HG02840 (cell line): ENCODE measurements at regions not wholly inside any gene's neighbourhood (a gene's known extent, or its start where the extent isn't known, plus 50 kb on each side); places are given as distances from the start of the nearest gene placed in this dataset.

Experiments
- ATAC-seq: cut with Tn5 transposase; IDR thresholded peaks from one replicate; pipeline ENCODE4 v1.9.1; 2021; ENCODE audit warnings: mild to moderate bottlenecking, moderate library complexity, moderate number of reproducible peaks; ENCODE audit not compliant: unreplicated experiment, low FRiP score

DNA sequence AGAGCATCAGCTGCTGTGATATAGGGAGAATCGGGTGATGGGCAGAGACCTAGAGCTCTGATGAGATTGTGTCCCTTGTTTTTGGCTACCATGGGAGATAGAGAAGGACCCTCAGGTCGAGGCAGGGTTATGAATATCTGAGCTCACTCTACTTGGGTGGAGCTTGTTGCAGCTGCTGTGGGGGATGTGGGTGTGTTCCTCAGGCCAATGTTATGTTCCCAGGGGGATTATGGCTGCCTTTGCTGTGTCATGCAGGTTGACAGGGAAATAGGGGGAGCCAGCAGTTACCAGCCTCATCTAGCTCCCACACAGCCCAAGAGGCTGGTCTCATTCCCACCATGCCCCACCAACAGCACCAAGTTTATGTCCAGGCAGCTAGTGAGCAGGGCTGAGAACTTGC is 131.5 kb downstream of the TRIM42 start:
- ATAC-seq: no peak

DNA sequence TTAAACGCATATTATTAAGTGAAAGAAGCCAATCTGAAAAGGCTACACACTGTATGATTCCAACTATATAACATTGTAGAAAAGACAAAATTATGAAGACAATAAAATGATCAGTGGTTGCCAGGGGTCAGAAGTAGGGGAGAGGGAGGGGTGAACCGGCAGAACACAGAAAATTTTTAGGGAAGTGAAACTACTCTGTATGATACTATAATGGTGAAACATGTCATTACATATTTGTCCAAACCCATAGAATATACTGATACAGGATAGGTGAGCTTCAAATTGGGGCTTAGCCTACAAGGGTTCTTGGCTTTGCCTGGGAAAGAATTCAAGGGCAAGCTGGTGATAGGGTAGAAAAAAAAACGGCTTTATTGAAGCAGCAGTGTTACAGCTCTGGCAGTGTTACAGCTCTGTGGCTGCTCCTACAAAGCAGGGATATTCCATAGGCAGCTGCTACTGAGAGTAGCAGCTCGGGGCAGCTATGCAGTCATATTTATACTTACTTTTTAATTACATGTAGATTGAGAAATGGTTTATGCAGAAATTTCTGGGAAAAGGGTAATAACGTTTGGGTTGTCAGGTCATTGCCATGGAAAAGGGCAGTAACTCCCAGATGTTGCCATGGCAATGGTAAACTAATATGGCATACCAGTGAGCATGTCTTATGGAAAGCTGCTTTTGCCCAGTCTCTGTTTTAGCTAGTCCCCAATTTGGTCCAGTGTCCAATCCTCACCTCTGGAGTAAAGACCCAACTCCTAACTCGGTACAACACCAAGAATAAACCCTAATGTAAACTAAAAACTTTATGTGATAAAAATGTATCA is 125.1 kb upstream of the SLC25A36 start:
- peak; percentile 94 for ATAC-seq

- ATAC-seq: no peak
Measured at GRCh38 chr3:140821493-140821892, 120.1 kb upstream of the SLC25A36 start.

- no peak for ATAC-seq
Measured at GRCh38 chr3:140822401-140823047, 119.1 kb upstream of the SLC25A36 start.

DNA sequence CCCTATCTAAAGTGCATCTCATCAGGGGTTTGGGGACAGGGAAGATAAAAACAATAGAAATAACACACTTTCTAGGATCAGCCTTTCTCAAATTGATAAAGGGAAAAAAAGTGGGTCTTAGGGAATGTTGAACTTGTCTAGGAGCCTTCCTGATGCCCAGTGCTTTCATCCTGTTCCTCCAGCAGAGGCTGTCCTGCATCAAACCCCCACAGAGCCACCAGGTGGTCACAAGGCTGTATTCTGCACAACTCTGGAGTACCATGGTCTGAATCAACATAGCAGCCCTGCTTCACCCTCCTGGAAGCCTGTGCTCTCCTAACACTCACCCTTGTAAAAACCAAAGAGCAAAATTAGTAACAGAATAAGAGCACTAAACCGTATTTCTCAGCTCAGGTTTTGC is 118.5 kb upstream of the SLC25A36 start:
- ATAC-seq: no peak

GRCh38 chr3:140827894-140828293 is 113.7 kb upstream of the SLC25A36 start:
- no peak for ATAC-seq

- no peak for ATAC-seq
Measured at GRCh38 chr3:140828585-140828984, 113.1 kb upstream of the SLC25A36 start.

DNA sequence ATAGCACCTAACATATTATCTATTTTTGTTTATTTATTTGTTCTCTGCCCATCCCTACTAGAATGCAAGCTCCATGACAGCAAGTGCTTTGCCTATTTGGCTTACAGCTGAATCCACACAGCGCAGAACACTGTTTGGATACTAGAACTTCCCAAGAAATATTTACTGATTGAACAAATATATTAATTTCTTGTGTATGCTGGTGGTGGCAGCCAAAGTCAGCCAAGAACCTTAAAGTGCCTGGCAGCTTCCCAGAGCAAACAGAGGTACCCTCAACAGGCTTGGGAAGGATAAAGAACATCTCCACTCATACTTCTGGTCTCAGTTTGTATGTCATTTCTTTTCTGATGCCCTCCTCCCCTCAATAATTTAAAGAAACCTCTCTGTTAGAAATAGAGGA is 111.8 kb upstream of the SLC25A36 start:
- no peak for ATAC-seq

DNA sequence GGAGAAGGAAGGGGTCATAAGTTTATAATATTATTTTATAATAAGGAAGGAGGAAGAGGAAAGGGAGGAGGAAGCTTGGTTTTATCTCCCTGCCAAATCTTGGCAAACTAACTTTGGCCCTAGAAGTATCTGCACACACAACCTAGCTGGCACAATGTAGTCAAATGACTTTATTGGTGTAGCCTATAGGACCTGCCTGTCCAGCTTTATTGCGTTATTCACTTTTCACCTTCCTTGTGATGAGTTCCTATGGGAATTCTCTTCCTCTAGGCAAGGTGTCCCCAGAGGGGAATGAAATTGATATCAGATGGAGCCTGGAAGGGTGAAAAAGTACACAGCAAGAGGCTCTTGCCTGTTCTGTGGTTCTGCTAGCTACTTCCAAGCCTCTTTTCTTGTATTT is 111.2 kb upstream of the SLC25A36 start:
- ATAC-seq: no peak

GRCh38 chr3:140832883-140833282 is 108.8 kb upstream of the SLC25A36 start:
- ATAC-seq: no peak

- no peak for ATAC-seq
Measured at GRCh38 chr3:140834266-140835037, 107.2 kb upstream of the SLC25A36 start.

DNA sequence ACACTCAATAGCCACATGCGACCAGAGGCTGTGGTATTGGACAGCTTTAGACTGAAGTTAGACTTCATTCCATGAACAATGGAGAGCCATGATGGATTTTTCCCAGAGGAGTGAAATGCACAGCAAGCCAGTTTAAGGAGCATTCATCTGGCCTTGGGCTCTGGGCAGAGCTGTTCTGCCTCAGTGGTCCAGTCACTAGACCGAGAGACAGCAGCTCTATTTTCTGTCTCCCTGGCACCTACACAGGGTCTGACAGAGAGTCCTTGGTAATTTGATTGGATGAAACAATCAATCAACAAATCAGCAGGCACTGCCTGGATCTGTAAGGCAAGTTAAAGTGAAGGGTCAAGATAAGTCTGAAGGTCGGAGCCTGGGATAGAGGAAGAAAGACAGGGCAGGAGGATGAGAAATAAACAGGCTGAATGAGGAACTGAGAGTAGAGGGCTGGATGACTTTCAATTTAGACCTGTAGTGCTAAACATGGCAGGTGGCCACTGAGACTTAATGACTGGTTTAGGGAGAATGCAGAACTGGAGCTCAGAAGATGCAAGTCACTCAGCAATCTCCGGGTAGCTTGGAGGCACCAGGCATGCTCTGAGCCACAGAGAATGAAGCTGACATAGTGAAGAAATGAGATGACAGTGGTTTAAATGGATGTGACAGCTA is 98.5 kb upstream of the SLC25A36 start:
- peak; percentile 97 for ATAC-seq

DNA sequence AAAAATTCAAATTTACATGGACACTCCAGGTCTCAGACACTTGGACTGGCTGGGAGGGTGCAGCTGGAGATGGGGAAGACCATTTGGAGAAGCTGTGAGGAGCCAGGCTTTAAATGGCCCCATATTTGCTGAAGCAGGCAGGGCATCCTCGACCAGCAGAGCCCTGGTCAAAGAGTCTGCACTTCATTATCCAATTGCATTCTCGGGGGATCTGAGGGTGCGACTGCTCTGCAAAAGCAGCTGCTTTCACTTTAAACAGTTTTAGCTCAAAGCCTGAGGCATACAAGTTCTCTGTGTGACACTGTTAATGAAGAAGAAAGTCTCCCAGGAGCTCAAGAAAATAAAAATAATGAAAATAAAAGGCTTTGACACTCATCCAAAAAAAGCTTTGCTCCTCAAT is 98.0 kb upstream of the SLC25A36 start:
- ATAC-seq: peak; percentile 16

GRCh38 chr3:140844072-140844471 is 97.6 kb upstream of the SLC25A36 start:
- ATAC-seq: no peak

GRCh38 chr3:140845882-140846281 is 95.8 kb upstream of the SLC25A36 start:
- ATAC-seq: no peak

- ATAC-seq: no peak
Measured at GRCh38 chr3:140848666-140849065, 93.0 kb upstream of the SLC25A36 start.

GRCh38 chr3:140850210-140850955 is 91.3 kb upstream of the SLC25A36 start:
- no peak for ATAC-seq

DNA sequence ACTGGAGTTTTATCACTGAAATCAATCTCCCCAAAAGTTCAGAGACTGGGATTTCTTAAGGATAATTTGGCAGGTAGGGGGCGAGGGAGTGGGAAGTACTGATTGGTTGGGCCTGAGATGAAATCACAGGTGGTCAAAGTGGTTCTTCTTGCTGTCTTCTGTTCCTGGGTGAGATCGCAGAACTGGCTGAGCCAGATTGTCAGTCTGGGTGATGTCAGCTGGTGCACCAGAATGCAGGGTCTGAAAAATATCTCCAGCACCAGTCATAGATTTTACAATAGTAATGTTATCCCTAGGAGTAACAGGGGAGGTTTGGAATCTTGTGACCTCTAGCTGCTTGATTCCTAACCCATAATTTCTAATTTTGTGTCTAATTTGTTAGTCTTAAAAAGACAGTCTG is 86.7 kb upstream of the SLC25A36 start:
- ATAC-seq: no peak

- ATAC-seq: no peak
Measured at GRCh38 chr3:140856905-140857304, 84.7 kb upstream of the SLC25A36 start.

DNA sequence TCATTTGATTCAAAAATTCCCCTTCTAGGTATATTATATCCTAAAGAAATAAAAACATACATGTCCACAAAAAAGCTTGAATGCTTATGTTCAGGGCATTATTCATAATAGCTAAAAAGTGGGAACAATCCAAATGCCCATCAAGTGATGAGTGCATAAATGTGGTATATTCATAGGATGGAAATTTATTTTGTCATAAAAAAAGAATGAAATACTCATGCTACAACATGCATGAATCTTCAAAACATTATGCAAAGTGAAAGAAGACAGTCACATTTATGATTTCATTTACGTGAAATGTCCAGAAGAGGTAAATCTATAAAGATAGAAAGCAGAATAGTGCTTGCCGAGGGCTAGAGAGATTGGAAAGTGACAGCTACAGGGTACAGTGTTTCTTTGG is 83.6 kb upstream of the SLC25A36 start:
- no peak for ATAC-seq
